GM19023 (cell line): ENCODE measurements at regions not wholly inside any gene's neighbourhood (a gene's known extent, or its start where the extent isn't known, plus 50 kb on each side); places are given as distances from the start of the nearest gene placed in this dataset.

ENCODE experiments used
- ATAC-seq: cut with Tn5 transposase; IDR thresholded peaks from one replicate; pipeline ENCODE4 v1.9.1; 2021; ENCODE audit warnings: mild to moderate bottlenecking, moderate library complexity; ENCODE audit not compliant: unreplicated experiment

DNA sequence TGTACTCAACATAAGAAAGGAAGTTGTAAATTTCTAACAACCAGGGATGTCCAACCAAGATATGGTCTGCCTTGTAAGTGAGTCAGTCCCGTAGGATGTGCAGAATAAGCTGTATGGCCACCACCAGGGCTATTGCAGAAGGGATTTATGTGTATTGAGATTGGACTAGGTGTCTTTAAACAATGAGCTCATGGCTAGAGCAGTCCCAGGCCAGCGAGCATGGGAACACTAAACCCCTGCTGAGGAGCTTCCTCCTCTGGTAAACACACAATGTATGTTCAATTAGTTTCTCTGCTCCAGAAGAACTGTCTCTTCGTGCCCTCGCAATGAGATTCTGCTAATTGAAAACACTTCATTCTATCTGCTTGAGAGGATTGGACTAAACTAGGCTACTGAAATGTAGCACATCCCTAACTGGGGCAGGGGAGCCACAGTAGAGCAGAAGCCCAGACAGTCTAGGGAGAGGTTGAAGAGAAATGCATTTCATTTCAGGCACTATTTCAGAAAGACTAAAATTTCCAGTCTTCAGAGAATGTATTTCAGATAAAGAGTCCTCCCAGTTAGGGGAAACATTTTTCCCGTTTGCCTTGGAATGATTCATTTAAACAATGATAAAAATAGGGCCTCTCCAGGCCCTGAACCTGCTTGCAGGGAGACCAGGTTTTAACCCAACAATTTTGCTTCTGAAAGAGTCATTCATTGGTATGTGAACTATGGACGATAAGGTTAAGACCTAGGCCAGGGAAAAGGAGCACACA, 154.7 kb downstream of the FAM114A2 start:
- no peak for ATAC-seq

DNA sequence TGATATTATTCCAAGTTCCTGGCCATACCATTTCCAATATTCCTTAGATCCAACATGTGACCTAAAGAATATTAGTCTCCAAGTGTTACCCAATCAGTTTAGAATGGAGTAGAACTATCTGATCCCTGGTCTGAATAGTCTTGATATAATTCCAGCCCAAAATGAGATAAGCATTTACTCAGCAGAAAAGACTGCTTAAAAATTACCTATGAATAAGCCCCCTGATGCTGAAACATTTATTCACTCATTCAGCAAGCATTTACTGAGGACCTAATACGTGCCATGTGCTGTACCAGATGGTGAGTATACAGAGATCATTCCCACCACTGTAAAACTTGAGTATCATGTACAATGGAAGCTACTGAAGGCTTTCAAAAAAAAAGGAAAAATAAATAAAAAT, 157.0 kb downstream of the FAM114A2 start:
- ATAC-seq, result no peak

DNA sequence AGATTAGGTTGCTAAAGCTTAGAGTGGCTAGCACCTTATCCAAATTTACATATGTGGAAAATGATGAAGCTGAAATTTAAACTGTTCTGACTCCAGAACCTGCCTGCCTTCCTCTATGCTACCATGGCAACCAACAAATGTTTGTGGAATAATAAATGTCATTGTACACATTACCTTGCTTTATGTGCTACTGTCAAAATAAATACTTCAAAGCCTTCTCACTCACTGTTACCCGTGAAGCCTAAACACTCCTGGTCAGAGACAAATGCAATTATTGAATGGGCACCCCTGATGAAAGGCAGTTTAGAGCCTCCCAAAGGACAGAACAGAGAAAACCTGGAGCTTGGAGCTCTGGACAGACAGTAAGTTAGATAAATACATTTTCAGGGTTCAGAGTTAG, 158.6 kb downstream of the FAM114A2 start:
- ATAC-seq, result no peak

DNA sequence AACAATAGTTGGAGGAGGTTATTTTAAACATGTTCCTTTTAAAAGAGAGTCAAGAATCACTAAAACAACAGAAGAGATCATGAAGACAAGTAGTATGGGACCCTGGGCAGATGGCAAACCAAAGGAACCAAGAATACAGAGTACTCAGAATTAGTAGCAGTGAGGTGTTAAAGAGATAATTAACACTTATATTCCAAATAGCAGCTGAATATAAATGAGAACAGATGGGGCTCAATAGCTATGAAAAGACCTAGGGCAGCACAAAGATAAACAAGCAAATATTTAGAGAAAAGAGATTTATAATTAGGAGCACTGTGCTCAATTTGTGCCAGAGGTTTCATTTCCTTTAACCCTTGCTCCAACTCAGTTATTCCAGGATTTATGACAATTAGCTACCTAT, 159.1 kb downstream of the FAM114A2 start:
- ATAC-seq, result no peak

DNA sequence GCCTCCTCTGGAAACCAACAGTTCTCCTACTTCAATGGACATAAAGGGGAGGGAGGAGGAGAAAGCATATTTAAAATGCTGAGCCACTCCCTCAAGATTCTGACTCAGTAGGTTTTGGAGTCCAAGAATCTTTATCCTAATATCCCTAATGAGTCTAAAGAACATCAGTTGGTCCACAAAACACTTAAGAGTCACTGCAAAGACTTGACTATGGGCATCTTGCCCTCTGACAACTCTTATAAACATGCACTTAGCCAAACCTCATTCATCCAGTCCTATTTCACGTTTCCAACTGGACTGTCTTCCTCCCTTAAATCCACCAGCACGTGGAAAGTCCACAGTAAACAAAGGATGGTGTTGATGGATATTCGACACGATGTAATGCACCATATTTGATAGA, 172.5 kb downstream of the FAM114A2 start:
- no peak for ATAC-seq

DNA sequence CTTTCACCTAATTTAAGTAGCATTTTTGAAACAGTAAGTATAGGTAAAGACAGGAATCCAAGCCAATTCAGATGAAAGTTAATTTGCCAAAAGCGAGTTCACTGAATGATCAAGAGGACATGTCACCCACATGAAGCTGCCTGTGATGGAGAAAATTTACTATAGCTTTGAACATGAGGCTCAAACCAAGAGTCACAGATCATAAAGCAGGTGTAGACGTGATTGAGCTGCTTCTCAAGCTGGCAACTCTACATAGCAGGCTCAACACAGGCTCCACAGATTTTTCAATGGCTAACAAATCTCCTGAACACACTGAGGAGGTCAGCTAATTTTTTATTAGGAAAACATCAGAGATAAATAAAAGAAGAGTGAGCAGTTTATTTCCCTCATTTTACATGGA, 173.7 kb downstream of the FAM114A2 start:
- ATAC-seq, result no peak

DNA sequence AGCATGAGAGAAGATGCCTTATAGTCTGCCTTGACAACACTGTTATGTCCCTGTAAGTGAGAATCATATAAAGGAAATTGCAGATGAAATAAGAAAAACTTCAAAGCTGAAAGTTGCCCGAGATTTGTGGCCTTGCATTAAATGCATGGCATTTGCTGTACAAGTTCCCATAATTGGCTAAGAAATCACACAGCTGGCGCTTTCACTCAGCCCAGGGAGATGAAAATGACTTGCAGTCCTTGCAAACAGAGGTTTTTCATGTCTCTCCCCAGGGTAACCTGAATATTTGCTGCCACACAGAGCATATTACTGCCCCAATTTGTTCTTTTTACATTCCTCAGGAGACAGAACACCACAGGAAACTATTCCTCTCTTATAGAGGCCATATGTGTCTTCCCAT, 174.8 kb downstream of the FAM114A2 start:
- no peak for ATAC-seq
